SKM-1 treated with dmso at 0.1 percent for 144 hours (cell line): ENCODE measurements at regions not wholly inside any gene's neighbourhood (a gene's known extent, or its start where the extent isn't known, plus 50 kb on each side); places are given as distances from the start of the nearest gene placed in this dataset.
"Not testable (repeated sequence)": the region's sequence is repeated elsewhere in the genome, so short reads cannot be mapped to it uniquely, and the experiment has no call there.

Source experiments
- DNase-seq: peaks from one replicate; lab custom pipeline; 2025; ENCODE audit not compliant: unreplicated experiment; lab: John Stamatoyannopoulos, UW

DNA sequence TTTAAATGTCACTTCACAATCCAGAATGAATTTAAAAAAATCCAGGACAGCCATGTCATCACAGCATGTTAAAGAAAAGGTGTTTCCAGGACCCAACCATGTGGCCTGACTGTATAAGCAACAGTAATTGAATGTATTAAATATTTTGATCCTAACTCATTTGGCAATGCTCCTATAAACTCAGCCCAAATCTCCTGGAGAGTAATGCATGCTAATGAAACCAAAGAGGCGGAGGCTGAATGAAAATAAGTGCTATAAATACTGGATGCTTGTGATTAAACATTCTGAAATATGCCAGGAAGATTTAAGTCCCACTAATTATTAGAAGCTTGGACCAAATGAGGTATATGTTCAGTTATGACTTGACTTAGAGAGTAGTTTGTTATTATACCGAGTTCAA lies 486.8 kb downstream of the FRK start:
- no peak for DNase-seq

DNA sequence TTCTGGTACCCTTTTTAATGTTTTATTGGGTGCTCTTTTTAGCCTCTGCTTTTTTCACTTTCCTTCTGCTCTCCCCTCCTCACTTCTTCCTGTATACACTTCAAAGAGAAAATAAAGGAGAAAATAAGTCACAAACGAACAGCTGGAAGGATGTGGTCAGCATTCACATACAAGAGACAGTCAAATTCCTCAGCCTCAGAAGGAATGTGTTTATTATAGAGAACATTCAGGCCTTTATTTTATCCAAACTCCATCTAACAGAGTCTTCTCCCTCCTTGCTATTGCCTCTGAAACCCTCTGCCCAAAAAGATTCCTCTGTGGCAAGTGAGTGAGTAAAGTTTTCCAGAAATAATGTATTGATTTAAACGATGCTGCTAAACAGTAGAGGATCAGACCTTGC lies 490.4 kb downstream of the FRK start:
- no peak for DNase-seq

DNA sequence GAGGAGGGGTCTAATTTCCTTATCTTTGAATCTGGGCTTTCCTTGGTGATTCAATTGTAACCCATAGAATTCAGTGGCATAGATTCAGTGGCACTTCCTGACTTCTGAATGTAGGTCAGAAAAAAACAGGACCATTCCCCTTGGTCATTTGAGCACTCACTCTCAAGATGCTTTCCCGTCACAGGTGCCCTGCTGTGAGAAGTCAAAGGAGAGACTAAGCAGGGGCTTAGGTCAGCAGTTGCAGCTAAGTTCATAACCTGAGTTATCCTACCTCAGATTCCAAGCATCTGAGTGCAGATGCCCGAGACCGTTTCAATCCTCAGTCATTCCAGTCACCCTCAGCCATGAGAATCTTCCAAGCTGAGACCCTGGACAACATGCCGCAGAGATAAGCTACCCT lies 506.6 kb downstream of the FRK start:
- DNase-seq, result no peak

DNA sequence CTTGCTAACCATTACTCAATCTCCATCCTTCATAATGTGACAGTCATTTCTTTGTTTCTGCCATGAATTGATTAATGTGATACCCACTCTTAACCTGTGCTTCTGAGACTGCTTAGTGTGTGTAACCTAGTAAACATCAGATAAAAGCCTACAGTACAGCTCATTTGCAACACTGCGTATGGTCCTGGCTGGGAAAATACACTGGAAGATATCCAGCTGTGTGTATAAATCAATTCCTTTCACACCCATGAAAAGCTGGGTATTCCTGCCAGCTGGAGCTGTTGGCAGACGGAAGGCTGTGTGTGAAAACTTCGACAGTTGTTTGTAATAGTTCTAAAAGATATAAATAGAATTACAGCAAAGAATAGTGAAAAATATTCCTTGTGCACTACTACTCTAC lies 509.2 kb downstream of the FRK start:
- no peak for DNase-seq

DNA sequence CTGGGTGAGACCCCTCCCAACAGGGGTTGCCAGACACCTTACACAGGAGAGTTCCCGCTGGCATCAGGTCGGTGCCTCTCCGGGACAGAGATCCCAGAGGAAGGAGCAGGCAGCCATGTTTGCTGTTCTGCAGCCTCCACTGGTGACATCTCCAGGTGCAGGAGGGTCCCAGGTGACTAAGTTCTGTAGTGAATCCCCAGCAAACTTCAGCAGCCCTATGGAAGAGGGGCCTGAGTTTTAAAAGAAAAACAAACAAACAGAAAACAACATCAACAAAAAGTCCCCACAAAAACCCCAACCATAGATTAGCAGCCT lies 515.1 kb downstream of the FRK start:
- no peak for DNase-seq

DNA sequence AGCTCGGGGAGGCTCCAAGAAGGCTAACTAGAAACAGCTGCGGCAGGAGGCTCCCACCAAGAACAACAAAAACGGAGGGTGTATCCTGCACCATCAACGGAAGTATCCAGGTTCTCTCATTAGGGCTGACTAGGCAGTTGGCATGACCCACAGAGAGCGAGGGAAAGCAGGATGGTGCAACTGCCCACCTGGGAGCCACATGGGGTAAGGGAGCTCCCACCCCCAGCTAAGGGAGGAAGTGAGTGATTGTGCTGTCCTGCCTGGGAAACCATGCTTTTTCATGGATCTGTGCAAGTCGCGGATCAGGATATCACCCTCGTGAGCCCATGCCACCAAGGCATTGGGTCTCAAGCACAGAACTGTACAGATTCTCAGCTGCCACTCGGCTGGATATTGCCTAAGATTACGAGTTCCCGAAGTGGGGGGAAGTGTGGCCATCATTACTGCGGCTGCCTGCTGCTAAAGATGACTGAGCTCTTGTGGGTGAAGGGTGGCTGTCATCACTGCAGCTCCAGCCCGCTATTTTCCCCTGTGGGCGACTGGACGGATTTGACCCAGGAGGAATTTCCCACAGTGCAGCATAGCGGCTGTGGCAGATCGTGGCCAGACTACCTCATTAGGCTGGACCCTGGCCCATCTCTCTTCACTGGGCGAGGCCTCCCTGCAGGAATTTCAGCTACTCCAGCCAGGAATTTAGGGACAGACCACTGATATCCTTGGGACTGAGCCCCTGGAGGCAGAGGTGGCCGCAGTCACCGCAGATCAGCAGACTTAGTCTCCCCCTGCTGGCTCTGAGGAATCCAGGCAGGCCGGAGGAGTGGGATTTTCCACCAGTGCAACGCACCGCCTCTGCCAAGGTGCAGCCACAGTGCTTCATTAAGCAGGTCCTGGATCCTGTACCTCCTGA lies 515.7 kb downstream of the FRK start:
- DNase-seq, result no peak

DNA sequence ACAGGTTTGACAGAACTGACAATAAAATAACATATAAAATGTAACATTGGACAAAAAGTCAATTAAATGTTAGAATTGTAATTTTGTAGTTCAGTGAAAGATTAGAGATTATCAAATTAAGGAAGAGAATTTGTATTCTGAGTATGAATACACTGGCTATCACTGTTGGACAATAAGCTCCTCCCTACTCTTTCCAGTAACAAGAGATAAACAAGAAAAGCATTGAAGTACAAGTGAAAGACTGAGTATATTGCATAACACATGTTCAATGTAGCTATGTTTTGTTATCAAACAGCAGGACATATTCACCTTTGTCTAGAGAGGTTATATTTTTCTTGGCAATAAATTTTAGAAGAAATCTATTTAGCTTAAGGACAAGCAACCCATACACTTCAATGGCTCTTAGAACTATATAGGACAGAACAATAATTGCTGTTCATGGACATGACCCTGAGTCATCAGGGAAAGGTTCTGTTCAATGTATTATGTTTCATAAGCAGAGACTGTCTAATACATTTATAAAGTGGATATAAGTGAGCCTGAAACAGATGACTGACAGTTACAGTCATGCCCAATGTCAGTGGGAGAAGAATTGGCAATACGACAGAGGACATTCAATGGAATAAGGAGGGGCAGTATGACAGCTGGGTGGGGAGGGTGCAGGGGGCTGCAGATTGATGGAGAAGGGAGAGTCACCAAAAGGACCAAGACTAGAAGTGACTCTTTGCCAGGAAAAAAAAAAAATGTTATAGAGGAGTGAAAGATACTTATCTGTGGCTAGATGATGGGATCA lies 520.4 kb downstream of the FRK start:
- no peak for DNase-seq

DNA sequence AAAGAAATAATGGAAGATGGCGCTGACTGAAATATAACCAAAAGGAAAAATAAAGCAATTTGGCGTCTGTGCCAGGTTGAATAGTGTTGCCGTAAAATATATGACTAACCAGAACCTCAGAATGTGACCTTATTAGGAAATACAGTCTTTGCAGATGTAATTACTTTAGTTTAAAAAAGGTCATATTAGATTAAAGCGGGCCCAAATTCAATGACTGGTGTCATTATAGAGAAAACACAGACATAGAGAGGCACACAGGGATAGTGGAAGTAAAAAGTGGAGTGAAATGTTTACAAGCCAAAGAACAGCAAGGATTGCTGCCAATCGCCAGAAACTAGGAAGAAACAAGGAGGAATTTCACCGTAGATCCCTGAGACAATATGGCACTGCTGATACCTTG lies 521.2 kb downstream of the FRK start:
- no peak for DNase-seq

DNA sequence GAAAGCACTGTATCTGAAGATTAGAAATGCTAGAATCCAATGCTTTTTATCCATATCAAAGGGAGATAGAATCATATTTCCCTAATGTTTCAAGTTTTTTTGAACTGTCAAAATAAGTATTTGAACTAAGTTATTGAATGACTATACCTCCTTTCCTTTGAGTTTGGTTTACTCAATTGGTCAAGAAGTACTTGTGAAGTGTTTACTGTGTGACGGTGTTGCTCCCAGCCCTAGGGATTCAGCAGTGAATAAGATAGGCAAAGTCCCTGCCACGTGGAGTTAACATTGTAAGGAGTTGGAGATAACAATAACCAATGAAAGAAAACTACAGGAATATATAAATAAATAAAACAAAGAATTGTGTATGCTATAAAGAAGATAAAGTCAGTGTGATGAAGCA lies 535.9 kb downstream of the FRK start:
- DNase-seq, result no peak

DNA sequence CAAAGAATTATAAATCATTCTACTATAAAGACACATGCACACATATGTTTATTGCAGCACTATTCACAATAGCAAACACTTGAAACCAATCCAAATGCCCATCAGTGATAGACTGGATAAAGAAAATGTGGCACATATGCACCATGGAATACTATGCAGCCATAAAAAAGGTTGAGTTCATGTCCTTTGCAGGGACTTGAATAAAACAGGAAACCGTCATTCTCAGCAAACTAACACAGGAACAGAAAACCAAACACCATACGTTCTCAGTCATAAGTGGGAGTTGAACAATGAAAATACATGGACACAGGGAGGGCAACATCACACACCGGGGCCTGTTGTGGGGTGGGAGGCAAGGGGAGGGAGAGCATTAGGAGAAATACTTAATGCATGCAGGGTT lies 538.9 kb downstream of the FRK start:
- not testable (repeated sequence) for DNase-seq

DNA sequence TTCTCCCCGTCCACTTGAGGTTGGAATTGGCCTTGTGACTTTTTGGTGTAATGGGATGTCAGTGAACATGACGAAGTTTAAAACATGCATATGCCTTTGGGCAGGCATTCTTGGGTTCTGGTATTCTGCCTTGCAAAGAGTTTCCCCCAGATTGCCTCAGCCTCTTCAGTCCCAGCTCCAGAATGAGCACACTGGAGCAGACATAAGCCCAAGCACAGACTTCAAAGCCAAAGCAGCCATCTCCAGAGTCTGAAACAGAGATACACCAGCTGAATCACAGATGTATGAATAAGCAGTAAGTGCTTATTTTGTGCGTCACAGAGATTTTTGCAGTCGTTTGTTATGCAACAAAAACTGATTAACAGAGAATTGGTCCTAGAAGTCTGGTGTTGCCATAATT lies 546.0 kb downstream of the FRK start:
- no peak for DNase-seq

DNA sequence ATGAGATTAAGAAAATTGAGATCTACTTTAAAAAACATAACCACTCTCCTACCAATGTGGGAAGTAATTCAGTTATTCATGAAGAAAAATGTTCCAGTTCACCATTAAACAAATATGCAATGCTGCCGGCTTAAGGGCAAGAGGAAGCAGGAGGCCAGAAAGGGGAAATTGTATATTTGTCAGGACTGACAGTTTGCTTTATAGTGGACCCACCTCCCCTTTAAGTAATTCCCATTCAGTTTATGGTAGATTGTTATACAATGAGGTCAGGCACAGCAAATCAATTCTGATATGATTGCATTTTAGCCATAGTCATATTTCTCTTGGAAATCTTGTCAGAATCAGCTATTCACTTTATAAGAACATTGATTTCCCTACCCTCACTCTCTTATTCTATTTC lies 547.8 kb downstream of the FRK start:
- no peak for DNase-seq

DNA sequence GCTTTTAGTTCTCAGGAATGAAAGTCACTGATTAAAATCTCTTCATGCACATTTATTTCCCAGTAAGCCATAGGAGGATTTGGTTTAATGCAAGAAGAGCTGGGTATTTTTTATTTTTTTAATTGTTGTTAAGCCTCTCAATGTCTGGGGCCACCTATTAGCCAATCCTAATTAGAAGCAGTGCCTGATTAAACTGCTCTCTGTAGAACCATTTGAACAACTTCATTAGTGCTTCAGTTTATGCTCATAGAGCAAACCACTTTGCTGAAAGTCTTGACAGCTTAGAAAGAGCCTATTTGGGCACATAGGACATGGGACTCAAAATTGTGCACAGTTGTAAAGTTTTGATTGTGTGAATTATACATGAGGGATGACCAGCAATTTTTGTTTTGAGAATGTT lies 548.9 kb downstream of the FRK start:
- DNase-seq, result no peak

DNA sequence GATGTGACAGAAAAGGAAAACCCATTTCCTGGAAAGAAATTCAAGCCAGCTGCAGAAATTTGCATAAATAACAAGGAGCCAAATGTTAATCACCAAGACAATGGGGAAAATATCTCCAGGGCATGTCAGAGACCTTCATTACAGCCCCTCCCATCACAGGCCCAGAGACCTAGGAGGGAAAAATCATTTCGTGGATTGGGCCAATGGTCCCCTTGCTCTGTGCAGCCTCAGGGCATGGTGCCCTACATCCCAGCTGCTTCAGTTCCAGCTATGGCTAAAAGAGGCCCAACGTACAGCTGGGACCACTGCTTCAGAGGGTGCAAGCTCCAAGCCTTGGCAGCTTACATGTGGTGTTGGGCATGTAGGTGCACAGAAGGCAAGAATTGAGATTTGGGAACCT lies 558.3 kb downstream of the FRK start:
- DNase-seq, result not testable (repeated sequence)

DNA sequence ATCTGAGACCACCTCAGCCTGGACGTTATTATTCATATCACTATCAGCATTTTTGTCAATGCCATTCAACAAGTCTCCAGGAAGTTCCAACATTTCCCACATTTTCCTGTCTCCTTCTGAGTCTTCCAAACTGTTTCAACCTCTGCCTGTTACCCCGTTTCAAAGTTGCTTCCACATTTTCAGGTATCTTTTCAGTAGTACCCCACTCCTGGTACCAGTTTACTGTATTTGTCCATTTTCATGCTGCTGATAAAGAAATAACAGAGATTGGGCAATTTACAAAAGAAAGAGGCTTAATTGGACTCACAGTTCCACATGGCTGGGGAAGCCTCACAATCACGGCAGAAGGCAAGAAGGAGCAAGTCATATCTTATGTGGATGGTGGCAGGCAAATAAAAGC lies 565.5 kb downstream of the FRK start:
- no peak for DNase-seq

DNA sequence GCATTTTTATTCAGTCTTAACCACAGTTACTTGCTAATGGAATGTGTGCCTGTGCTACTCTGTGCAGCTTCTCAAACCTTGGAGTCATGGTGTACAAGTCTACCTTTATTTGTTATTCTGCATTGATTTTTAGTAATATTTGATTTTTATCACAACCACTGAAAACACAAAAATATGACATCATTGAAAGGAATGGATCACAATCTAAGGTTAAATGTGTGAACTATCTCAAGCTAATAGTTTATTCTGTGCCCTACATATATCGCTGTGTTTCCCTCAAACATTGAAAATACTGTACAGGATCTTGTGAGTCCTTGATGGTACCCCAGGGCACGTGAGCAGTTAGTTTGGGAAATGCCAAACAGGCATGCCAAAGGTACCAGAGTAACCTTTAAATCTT lies 573.4 kb downstream of the FRK start:
- DNase-seq, result no peak

DNA sequence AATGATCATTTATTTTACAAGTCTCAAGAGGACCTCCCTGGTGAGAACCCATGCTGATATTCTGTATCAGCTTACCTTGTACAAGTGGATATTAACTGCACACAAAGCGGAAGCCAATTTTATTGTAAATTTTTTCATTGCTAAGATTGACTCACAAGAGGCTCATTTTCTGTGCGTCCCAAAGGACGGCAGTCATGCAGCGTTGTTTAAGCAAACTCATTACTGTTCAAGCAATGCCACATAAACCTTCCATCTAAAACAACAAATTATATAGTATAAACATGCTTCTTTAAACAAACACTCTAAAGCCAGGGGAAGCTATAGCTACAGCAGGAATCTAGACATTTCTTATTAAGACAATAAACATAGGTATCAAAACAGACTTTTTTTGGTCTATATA lies 575.3 kb downstream of the FRK start:
- no peak for DNase-seq

DNA sequence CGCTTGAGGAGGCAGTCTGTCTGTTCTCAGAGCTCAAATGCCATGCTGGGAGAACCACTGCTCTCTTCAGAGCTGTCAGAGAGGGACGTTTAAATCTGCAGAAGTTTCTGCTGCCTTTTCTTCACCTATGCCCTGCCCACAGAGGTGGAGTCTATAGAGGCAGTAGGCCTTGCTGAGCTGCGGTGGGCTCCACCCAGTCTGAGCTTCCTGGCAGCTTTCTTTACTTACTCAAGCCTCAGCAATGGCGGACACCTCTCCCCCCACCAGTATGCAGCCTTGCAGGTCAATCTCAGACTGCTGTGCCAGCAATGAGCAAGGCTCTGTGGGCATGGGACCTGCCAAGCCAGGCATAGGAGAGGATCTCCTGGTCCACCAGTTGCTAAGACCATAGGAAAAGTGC lies 580.1 kb downstream of the FRK start:
- not testable (repeated sequence) for DNase-seq

DNA sequence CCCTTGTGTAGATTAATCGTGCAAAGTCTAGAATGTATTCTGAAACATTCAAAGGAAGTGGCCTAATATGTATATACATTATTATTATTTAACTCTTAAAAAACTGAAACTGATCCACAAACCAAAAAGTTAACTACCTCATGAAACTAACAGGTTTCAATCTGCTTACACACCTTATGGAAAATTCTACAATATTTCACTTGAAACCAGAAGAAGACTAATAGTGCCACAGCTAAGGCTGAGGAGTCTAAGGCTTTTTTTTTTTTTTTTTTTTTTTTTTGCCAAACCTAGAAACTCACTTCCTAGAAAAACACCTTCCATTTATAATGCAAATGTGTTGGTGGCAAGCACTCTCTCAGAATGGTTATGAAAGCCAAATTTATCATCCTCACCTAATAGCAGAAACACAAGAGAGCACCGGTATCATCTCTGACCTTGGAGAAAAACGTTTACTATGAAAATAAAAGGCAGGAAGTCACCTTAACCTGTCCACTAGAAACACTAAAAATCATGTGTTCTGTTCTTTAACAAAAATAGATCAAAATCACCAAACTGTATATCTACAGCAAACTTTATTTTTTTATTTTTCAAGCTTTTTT lies 586.1 kb downstream of the FRK start:
- no peak for DNase-seq

DNA sequence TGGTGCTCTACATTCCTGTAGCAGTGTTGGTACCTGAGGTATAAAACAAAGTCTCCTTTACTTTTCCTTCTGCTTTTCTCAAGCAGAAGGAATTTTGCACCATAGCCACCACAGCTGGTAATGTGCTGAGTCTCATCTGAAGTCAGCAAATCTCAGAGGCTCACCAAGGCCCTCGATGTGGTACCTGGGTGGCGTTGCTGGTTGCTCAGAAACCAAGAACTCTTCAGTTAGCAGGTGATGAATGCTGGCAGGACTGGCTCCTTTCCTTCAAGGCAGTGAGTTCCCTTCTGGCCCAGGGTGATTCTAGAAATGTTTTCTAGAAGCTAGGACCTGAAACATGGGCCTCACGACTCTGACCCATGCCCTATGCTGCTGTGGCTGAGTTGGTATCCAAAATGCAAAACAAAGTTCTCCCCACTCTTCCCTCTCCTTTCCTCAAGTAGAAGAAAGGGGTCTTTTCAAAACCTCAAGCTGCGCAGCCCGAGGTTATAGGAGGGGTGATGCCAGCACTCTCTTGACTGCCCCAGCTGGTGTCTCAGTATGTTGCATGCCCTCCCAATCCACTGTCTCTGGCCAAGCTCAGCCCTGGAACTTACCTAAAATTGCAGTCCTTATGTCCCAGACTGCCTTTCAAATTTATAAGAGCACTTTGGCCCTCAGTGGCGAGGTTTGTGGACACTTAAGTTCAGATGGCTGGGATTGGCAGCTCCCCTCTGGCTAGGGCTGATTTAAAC lies 592.3 kb downstream of the FRK start:
- no peak for DNase-seq

DNA sequence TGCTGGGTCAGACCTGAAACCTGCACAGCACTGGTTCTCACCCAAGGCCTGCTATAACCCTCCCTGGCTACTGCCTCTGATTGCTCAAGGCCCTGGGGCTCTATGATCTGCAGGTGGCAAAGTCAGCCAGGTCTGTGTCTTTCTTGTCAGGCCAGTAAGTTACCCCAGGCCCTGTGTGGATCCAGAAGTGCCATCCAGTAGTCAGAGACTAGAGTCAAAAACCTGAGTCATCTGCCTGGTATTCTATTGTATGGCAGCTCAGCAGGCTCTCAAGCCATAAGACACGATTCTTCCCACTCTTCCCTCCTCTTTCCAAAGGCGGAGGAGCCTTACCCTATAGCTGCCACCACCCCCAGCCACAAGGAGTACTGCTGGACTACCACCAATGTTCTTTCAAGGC lies 593.0 kb downstream of the FRK start:
- no peak for DNase-seq

DNA sequence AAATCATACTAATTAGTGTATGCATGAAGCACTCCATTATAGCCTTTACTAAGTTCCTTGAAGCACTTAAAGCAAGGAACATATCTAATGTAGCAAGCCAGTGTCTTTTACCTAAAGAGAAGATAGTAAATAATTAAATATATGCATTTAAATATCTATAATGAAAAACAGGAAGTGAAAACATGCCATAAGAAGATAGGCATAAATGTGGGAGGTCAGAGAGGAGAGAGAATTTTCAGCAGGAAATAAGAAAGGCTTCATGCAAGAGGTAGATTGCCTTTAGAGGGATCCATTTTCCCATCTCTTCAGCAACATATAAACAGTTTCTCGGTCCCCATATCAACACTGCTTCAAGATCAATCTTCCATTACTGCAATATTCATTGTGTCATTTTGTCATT lies 599.8 kb downstream of the FRK start:
- no peak for DNase-seq
